ENCODE measurements at regions not wholly inside any gene's neighbourhood (a gene's known extent, or its start where the extent isn't known, plus 50 kb on each side); places are given as distances from the start of the nearest gene placed in this dataset.

DNA sequence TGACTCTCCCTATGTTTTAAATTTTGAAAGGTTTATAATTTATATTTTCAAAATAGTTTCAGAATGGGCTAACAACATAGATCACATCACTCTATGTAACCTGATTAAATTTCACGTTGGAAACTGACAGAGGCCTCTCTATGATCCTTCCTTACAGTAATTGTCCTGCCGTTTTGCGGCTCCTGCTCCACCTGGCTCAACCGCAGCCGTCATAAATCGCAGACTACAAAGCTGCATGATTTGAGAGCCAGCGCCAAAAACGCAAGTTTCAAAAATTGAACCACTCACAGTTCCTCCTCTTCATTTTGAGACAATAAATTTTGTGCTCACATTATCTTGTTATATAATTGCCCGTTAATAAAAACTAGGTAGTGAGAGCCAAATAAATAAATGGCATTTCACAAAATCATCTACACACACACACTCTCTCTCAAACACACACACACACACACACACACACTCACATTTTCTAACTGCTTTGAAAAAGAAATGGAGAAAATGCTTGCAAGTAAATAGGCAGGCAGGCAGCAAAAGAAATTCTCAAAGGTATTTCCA is 263.1 kb upstream of the PSMD7 start:
- no peaks in the 10 kb centered on the region for H3K27me3 ChIP-seq (replicated peaks in 1 of 4; ENCODE audit: control insufficient read depth in 3 of 4, extremely low read depth in 1 of 4, insufficient read depth in 3 of 4, low read length in 3 of 4)
- no peak overlapping the region for H4K91ac ChIP-seq (replicated peaks; ENCODE audit: insufficient read length, low read length)
- DNase-seq (ENCODE audit: low read depth in 1 of 2, low spot score in 2 of 2) (no peak), FAIRE-seq (no peak)
- no peak overlapping the region for H2BK15ac ChIP-seq (ENCODE audit: low read length)
- no peaks in the 10 kb centered on the region for H3K23me2 ChIP-seq (ENCODE audit: low read depth, low read length)
- no peak overlapping the region for H2BK12ac ChIP-seq (ENCODE audit: low read depth, low read length)
- no peaks in the 10 kb centered on the region for H3K79me1 ChIP-seq (ENCODE audit: low read depth, low read length)
- TF ChIP-seq SAP30 (IDR thresholded peaks at IDR 0.05; ENCODE audit: insufficient read depth, insufficient replicate concordance, low read length) = no peak
- TF ChIP-seq PHF8 (conservative IDR thresholded peaks at IDR 0.05; ENCODE audit: low read depth, low read length) = no peak
- TF ChIP-seq SIRT6 (IDR thresholded peaks at IDR 0.05; ENCODE audit: low read length) = no peak
- no peak for TF ChIP-seq NRF1 (IDR thresholded peaks at IDR 0.05; ENCODE audit: low read depth, low read length)
- TF ChIP-seq KDM5A (IDR thresholded peaks at IDR 0.05; ENCODE audit: low read length) = no peak
- TF ChIP-seq TBP (IDR thresholded peaks at IDR 0.05; ENCODE audit: low read depth, low read length) = no peak
- TF ChIP-seq JUN (IDR thresholded peaks at IDR 0.05; ENCODE audit: low read depth, low read length) = no peak
- TF ChIP-seq, protein P1, sequence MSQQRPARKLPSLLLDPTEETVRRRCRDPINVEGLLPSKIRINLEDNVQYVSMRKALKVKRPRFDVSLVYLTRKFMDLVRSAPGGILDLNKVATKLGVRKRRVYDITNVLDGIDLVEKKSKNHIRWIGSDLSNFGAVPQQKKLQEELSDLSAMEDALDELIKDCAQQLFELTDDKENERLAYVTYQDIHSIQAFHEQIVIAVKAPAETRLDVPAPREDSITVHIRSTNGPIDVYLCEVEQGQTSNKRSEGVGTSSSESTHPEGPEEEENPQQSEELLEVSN (IDR thresholded peaks at IDR 0.05) = no peak
- no peak for TF ChIP-seq ASH2L (IDR thresholded peaks at IDR 0.05; ENCODE audit: low read length)
- H4K5ac ChIP-seq (ENCODE audit: insufficient read length, low read depth, low read length) = no peak overlapping the region
- no peaks in the 10 kb centered on the region for H3K9me3 ChIP-seq (ENCODE audit: insufficient read depth in 2 of 2, low read depth in 1 of 2, low read length in 1 of 2)
- peaks cover 18 to 26% (median 22%) of the 10 kb centered on the region in 4 experiments for H3K4me1 ChIP-seq (replicated peaks in 1 of 4; ENCODE audit: control insufficient read depth in 3 of 4, insufficient read depth in 4 of 4, low read length in 3 of 4)
- H3K27ac ChIP-seq (ENCODE audit: low read depth, low read length) = no peak overlapping the region
- POLR2A ChIA-PET (ENCODE audit: partially characterized antibody) = interaction anchor here (0.7 to 1.0 kb wide), 2 partner anchors 14 to 209 kb away, joined by 3 read pairs; no protein-coding TSS in a partner anchor
- H3K23ac ChIP-seq (ENCODE audit: insufficient read length) = no peak overlapping the region
- no peak overlapping the region for H3K18ac ChIP-seq (ENCODE audit: extremely low read depth, low read length)
- no peak overlapping the region for H3K14ac ChIP-seq (ENCODE audit: insufficient read length)
- H4K8ac ChIP-seq (ENCODE audit: extremely low read depth, insufficient read depth, low read length) = no peak overlapping the region
- no peak overlapping the region for H3K4ac ChIP-seq (replicated peaks; ENCODE audit: insufficient read length, low read depth, low read length)
- H2BK5ac ChIP-seq (ENCODE audit: low read depth, low read length) = no peak overlapping the region
- WGBS, 2 experiments (ENCODE audit: extremely low coverage in 1 of 2, insufficient coverage in 1 of 2, insufficient read length in 1 of 2, insufficient replicate concordance in 2 of 2, low coverage in 1 of 2, low lambda C conversion rate in 2 of 2, missing lambda C conversion rate in 1 of 2) = 77% methylated on average over 9 of the region's 9 CpGs; no CpG with 5 or more reads in 1 of the 2 experiments
- H4K20me1 ChIP-seq (replicated peaks in 1 of 2; ENCODE audit: control insufficient read depth in 1 of 2, insufficient read depth in 2 of 2, low read length in 2 of 2) = no peaks in the 10 kb centered on the region
- CTCF ChIA-PET (ENCODE audit: partially characterized antibody) = interaction anchor here (0.6 to 3.0 kb wide), 13 partner anchors 9 to 899 kb away, joined by 3 to 27 read pairs (median 4); no protein-coding TSS in a partner anchor
- H3K4me2 ChIP-seq (ENCODE audit: insufficient read depth in 1 of 2, low read depth in 2 of 2, low read length in 2 of 2) = no peak overlapping the region
- H2BK20ac ChIP-seq (ENCODE audit: low read length) = no peak overlapping the region
- H2BK120ac ChIP-seq (replicated peaks; ENCODE audit: low read depth, low read length) = no peak overlapping the region
- H3K79me2 ChIP-seq (ENCODE audit: control insufficient read depth in 1 of 2, insufficient read depth in 2 of 2, low read length in 2 of 2) = no peaks in the 10 kb centered on the region
- no peak overlapping the region for H2AK5ac ChIP-seq (ENCODE audit: low read depth, low read length)
- no peak overlapping the region for H3K9ac ChIP-seq (replicated peaks in 1 of 4; ENCODE audit: extremely low read depth in 1 of 4, low read depth in 3 of 4, low read length in 3 of 4)
- no peaks in the 10 kb centered on the region for H3K36me3 ChIP-seq (ENCODE audit: control insufficient read depth in 2 of 4, insufficient read depth in 4 of 4, low read length in 3 of 4)
- no peak overlapping the region for H2AFZ ChIP-seq (ENCODE audit: low read length)
- no peak overlapping the region for H3K56ac ChIP-seq (replicated peaks; ENCODE audit: insufficient read length, low read depth, low read length)
- H3K4me3 ChIP-seq (ENCODE audit: extremely low read depth in 1 of 4, insufficient read depth in 2 of 4, low read depth in 3 of 4, low read length in 4 of 4) = no peak overlapping the region

Measured in H1 (cell line).